ENCODE measurements at regions not wholly inside any gene's neighbourhood (a gene's known extent, or its start where the extent isn't known, plus 50 kb on each side); places are given as distances from the start of the nearest gene placed in this dataset.

DNA sequence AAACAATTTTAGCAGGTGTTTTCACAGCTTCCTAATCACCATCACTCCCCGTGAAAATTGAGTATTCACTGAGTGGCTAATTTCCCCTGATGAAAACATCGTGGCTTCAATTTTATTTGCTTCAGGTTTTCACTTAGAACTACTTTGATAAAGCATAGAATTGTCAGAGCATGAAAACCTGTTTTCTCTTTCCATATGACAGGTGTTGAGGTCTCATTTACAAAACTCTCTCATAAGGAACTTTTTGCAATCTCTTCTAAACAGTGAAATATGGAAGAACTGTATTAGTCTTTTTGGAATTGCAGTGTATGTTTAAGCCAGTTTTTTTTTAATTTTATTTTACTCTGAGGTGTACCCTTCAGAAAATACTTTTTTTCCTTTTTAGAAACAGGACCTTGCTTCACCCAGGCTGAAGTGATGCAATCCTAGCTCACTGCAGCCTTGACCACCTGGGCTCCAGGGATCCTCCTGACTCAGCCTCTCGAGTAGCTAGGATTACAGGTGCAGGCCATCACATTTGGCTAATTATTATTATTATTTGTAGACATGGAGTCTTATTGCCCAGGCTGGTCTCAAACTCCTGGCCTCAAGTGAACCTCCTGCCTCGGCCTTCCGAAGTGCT is 111.2 kb upstream of the RAPGEF2 start:
- H3K27me3 ChIP-seq (ENCODE audit: control insufficient read depth, insufficient read depth, low read length), result no peaks in the 10 kb centered on the region
- H3K4me1 ChIP-seq (ENCODE audit: control insufficient read depth, insufficient read depth, low read length), result 0 out of 2 replicates have a peak, but pooled peaks cover 1% of the 10 kb centered on the region
- no peak overlapping the region for H3K4me3 ChIP-seq (ENCODE audit: low read depth, low read length)
- H3K9ac ChIP-seq (ENCODE audit: low read depth, low read length), result no peak overlapping the region
- no peaks in the 10 kb centered on the region for H3K9me3 ChIP-seq (ENCODE audit: control insufficient read depth, insufficient read depth, low read length)
- no peaks in the 10 kb centered on the region for H3K36me3 ChIP-seq (ENCODE audit: control insufficient read depth, insufficient read depth, low read length)
- H3K27ac ChIP-seq (ENCODE audit: low read depth, low read length), result no peak overlapping the region

DNA sequence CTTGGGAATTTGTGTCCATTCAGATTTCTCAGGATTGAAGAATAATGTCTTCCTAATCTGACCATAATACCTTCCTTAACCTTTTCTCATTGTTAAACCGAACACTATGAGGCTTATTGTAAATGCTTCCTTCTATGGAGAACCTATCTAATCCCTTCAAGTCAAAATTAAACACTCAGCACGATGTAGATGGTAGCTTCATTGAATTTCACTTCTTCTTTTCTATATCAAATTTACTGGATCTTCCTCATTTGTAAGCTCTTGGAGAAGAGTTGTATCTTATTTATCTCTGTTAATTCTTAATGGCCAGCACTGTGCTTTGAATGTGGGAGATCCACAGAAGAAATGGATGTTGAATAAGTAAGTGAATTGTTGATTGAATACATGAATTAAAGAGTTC is 109.0 kb upstream of the RAPGEF2 start:
- Histone ChIP-seq H3K9me3 (ENCODE audit: control insufficient read depth, insufficient read depth, low read length) (no peaks in the 10 kb centered on the region), H3K9ac (ENCODE audit: low read depth, low read length) (no peak overlapping the region), H3K4me1 (ENCODE audit: control insufficient read depth, insufficient read depth, low read length) (0 out of 2 replicates have a peak, but pooled peaks cover 5% of the 10 kb centered on the region), H3K27ac (ENCODE audit: low read depth, low read length) (no peak overlapping the region), H3K4me3 (ENCODE audit: low read depth, low read length) (no peak overlapping the region), H3K27me3 (ENCODE audit: control insufficient read depth, insufficient read depth, low read length) (no peaks in the 10 kb centered on the region), H3K36me3 (ENCODE audit: control insufficient read depth, insufficient read depth, low read length) (no peaks in the 10 kb centered on the region)

DNA sequence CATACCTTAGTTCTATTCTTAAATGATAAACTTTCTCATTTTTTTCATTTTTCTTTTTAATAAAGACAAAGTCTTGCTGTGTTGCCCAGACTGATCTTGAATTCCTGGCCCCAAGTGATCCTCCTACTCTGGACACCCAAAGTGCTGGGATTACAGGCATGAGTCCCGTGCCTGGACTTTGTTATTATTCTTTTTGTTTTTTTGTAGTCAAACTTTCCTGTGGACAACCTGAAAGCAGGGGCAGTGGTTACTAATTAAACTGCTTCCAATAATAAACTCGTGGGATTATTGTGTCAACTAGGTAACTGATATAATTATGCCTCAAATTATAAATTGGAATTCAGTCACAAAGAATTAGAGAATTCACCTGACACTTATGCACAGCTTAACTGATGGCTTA is 107.8 kb upstream of the RAPGEF2 start:
- Histone ChIP-seq H3K27ac (ENCODE audit: low read depth, low read length) (no peak overlapping the region), H3K4me1 (ENCODE audit: control insufficient read depth, insufficient read depth, low read length) (0 out of 2 replicates have a peak, but pooled peaks cover 5% of the 10 kb centered on the region), H3K9ac (ENCODE audit: low read depth, low read length) (no peak overlapping the region), H3K4me3 (ENCODE audit: low read depth, low read length) (no peak overlapping the region), H3K9me3 (ENCODE audit: control insufficient read depth, insufficient read depth, low read length) (no peaks in the 10 kb centered on the region), H3K36me3 (ENCODE audit: control insufficient read depth, insufficient read depth, low read length) (no peaks in the 10 kb centered on the region), H3K27me3 (ENCODE audit: control insufficient read depth, insufficient read depth, low read length) (no peaks in the 10 kb centered on the region)

DNA sequence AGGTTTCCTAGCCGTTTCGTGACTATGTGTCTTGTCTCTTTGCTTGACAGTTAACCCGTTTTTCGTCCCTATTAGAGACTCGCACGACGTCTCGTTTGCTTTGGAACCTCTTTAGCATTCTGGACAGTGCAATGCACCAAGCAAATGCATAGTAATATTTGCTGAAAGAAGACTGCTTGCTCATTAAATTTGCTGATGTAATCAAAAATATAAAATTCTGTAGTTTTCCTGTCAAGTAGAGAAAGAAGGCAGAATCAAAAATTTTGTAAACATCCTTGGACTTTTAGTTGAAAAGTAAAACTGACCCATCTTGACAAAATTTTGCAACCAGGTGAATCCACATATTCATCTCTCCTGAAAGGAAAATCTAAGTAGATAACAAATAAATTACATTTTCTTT is 106.9 kb upstream of the RAPGEF2 start:
- H3K27ac ChIP-seq (ENCODE audit: low read depth, low read length), result no peak overlapping the region
- H3K4me3 ChIP-seq (ENCODE audit: low read depth, low read length), result no peak overlapping the region
- no peak overlapping the region for H3K9ac ChIP-seq (ENCODE audit: low read depth, low read length)
- no peaks in the 10 kb centered on the region for H3K9me3 ChIP-seq (ENCODE audit: control insufficient read depth, insufficient read depth, low read length)
- H3K36me3 ChIP-seq (ENCODE audit: control insufficient read depth, insufficient read depth, low read length), result no peaks in the 10 kb centered on the region
- H3K4me1 ChIP-seq (ENCODE audit: control insufficient read depth, insufficient read depth, low read length), result 0 out of 2 replicates have a peak, but pooled peaks cover 5% of the 10 kb centered on the region
- H3K27me3 ChIP-seq (ENCODE audit: control insufficient read depth, insufficient read depth, low read length), result no peaks in the 10 kb centered on the region

DNA sequence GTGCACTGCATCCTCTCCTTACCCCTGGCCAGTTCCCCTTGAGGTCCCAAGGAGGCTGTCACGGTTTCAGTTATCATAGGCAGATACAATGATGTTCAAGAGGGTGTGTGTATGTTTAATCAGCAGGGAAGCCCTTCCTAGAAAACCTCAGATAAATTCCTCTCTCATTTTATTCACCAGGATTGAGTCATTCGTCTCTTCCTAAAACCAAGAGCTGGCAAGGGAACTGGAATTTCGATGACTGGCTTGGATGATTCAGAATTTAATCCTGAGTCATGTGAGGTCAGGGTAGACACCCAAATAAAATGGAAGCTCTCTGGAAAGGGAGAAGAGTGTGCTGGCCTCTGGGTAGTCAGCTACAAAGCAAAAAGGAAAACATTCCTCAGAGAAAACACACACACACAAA is 106.2 kb upstream of the RAPGEF2 start:
- Histone ChIP-seq H3K36me3 (ENCODE audit: control insufficient read depth, insufficient read depth, low read length) (no peaks in the 10 kb centered on the region), H3K27me3 (ENCODE audit: control insufficient read depth, insufficient read depth, low read length) (no peaks in the 10 kb centered on the region), H3K9ac (ENCODE audit: low read depth, low read length) (no peak overlapping the region), H3K4me1 (ENCODE audit: control insufficient read depth, insufficient read depth, low read length) (0 out of 2 replicates have a peak, but pooled peaks cover 5% of the 10 kb centered on the region), H3K4me3 (ENCODE audit: low read depth, low read length) (no peak overlapping the region), H3K27ac (ENCODE audit: low read depth, low read length) (no peak overlapping the region), H3K9me3 (ENCODE audit: control insufficient read depth, insufficient read depth, low read length) (no peaks in the 10 kb centered on the region)

DNA sequence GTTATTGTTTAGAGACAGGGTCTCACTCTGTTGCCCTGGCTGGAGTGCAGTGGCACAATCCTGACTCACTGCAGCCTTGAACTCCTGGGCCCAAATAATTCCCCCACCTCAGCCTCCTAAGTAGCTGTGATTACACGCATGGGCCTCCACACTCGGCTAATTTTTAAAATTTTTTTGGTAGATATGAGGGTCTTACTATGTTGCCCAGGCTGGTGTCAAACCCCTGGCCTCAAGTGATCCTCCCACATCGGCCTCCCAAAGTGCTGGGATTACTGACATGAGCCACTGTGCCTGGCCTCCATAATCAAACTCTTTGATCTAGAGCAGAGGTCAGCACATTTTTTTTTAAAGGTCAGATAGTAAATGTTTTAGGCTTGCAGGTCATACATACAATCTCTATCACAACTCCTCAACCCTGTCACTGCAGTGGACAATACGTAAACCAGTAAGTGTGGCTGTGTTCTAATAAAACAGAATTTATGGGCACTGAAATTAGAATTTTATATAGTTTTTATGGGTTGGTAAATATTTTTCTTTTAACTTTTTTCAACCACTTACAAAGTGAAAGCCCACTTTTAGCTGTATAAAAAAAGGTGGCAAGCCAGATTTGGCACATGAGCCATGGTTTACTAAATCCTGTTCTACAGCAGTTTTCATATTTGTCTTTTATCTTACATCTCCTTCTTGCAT is 105.1 kb upstream of the RAPGEF2 start:
- H3K27ac ChIP-seq (ENCODE audit: low read depth, low read length), result no peak overlapping the region
- H3K4me1 ChIP-seq (ENCODE audit: control insufficient read depth, insufficient read depth, low read length), result 0 out of 2 replicates have a peak, but pooled peaks cover 5% of the 10 kb centered on the region
- no peak overlapping the region for H3K4me3 ChIP-seq (ENCODE audit: low read depth, low read length)
- no peaks in the 10 kb centered on the region for H3K36me3 ChIP-seq (ENCODE audit: control insufficient read depth, insufficient read depth, low read length)
- H3K9ac ChIP-seq (ENCODE audit: low read depth, low read length), result no peak overlapping the region
- no peaks in the 10 kb centered on the region for H3K9me3 ChIP-seq (ENCODE audit: control insufficient read depth, insufficient read depth, low read length)
- H3K27me3 ChIP-seq (ENCODE audit: control insufficient read depth, insufficient read depth, low read length), result no peaks in the 10 kb centered on the region

DNA sequence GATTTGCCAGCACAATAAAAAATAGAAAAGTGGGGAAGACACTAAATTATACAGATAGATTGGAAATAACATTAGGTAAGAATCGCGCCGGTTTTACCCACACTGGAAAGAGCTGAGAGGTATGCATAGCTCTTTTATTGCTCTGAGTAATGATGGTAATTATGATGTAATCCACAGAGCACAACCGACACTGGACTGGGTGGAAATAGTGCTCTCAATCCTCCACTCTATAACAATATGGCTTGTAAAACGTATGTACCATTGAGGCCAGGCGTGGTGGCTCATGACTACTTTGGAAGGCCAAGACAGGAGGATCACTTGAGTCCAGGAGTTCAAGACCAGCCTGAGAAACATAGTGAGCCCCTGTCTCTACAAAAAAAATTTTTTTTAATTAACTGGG is 104.3 kb upstream of the RAPGEF2 start:
- Histone ChIP-seq H3K27ac (ENCODE audit: low read depth, low read length) (no peak overlapping the region), H3K4me1 (ENCODE audit: control insufficient read depth, insufficient read depth, low read length) (peaks cover 8% of the 10 kb centered on the region; the same call in 1 of the 2 replicates), H3K9me3 (ENCODE audit: control insufficient read depth, insufficient read depth, low read length) (no peaks in the 10 kb centered on the region), H3K9ac (ENCODE audit: low read depth, low read length) (no peak overlapping the region), H3K27me3 (ENCODE audit: control insufficient read depth, insufficient read depth, low read length) (no peaks in the 10 kb centered on the region), H3K36me3 (ENCODE audit: control insufficient read depth, insufficient read depth, low read length) (no peaks in the 10 kb centered on the region), H3K4me3 (ENCODE audit: low read depth, low read length) (no peak overlapping the region)

DNA sequence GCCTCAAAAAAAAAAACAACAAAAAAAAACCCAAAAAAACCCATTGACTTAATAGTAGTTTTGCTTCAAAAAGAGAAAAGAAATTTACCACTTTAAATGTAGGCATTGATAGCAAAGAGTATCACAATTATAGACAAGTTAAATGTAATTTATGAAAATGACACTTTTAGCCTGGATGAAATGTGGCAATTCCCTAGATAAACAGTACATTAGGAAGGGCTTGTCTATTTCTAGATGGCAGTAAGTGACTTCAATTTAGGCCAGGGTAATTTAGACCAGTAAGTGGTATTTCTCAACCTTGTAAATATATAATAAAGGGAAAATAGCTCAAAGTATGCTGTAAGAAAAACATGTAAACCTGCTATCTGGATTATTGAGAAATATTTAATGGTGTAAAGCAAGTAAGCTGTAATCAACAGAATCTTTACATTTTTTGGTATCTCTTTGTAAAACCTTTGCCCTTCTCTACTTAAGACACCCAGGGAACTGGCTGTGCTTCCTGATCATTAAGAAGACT is 103.7 kb upstream of the RAPGEF2 start:
- H3K9me3 ChIP-seq (ENCODE audit: control insufficient read depth, insufficient read depth, low read length), result no peaks in the 10 kb centered on the region
- H3K9ac ChIP-seq (ENCODE audit: low read depth, low read length), result no peak overlapping the region
- peaks cover 11% of the 10 kb centered on the region; the same call in 1 of the 2 replicates for H3K4me1 ChIP-seq (ENCODE audit: control insufficient read depth, insufficient read depth, low read length)
- no peaks in the 10 kb centered on the region for H3K36me3 ChIP-seq (ENCODE audit: control insufficient read depth, insufficient read depth, low read length)
- no peaks in the 10 kb centered on the region for H3K27me3 ChIP-seq (ENCODE audit: control insufficient read depth, insufficient read depth, low read length)
- no peak overlapping the region for H3K27ac ChIP-seq (ENCODE audit: low read depth, low read length)
- no peak overlapping the region for H3K4me3 ChIP-seq (ENCODE audit: low read depth, low read length)

DNA sequence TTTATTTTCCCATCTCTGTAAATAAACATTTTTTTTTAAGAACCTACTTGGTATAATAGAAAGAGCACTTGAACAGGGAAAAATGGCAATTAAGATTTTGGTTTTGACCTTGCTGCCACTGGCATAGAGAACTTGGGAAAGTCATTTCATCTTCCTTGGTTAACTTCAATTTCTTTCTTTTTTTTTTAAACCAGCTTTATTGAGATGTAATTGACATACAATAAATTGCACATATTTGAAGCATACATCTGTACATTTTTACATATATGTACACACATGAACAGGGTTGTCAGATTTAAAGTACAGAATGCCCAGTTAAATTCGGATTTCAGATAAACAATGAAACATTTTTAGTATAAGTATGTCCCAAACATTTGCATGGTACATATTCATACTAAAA is 103.0 kb upstream of the RAPGEF2 start:
- no peaks in the 10 kb centered on the region for H3K27me3 ChIP-seq (ENCODE audit: control insufficient read depth, insufficient read depth, low read length)
- H3K9ac ChIP-seq (ENCODE audit: low read depth, low read length), result no peak overlapping the region
- no peaks in the 10 kb centered on the region for H3K36me3 ChIP-seq (ENCODE audit: control insufficient read depth, insufficient read depth, low read length)
- no peak overlapping the region for H3K4me3 ChIP-seq (ENCODE audit: low read depth, low read length)
- H3K4me1 ChIP-seq (ENCODE audit: control insufficient read depth, insufficient read depth, low read length), result peaks cover 11% of the 10 kb centered on the region; the same call in 1 of the 2 replicates
- no peaks in the 10 kb centered on the region for H3K9me3 ChIP-seq (ENCODE audit: control insufficient read depth, insufficient read depth, low read length)
- no peak overlapping the region for H3K27ac ChIP-seq (ENCODE audit: low read depth, low read length)

DNA sequence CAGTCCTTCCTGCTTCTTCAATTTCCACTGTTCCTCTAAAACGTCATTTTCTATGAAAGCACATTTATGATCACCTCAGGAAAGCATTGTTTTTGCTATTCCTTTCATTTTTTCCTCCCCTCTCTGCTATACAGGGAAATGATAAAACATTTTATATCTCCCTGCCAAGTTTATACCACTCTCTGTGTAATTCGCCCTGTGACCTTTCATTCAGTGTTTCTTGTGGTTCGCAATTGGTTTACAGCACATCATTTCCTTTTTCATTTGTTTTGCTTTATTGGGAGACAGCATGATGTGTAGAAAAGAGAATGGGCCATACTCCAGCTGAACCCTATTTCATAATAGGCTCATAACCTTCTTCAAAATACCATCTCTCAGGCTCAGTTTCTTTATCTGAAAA is 99.9 kb upstream of the RAPGEF2 start:
- no peaks in the 10 kb centered on the region for H3K36me3 ChIP-seq (ENCODE audit: control insufficient read depth, insufficient read depth, low read length)
- H3K4me1 ChIP-seq (ENCODE audit: control insufficient read depth, insufficient read depth, low read length), result peaks cover 15% of the 10 kb centered on the region
- H3K27me3 ChIP-seq (ENCODE audit: control insufficient read depth, insufficient read depth, low read length), result peaks cover 15% of the 10 kb centered on the region
- H3K4me3 ChIP-seq (ENCODE audit: low read depth, low read length), result no peak overlapping the region
- H3K27ac ChIP-seq (ENCODE audit: low read depth, low read length), result no peak overlapping the region
- no peak overlapping the region for H3K9ac ChIP-seq (ENCODE audit: low read depth, low read length)
- H3K9me3 ChIP-seq (ENCODE audit: control insufficient read depth, insufficient read depth, low read length), result no peaks in the 10 kb centered on the region
